IgD-negative memory B cell (primary cell): ENCODE measurements at regions not wholly inside any gene's neighbourhood (a gene's known extent, or its start where the extent isn't known, plus 50 kb on each side); places are given as distances from the start of the nearest gene placed in this dataset.
"Not testable (repeated sequence)": the region's sequence is repeated elsewhere in the genome, so short reads cannot be mapped to it uniquely, and the experiment has no call there.

ENCODE experiments used
- H3K27ac Mint-ChIP-seq, 3 donors: one replicate each; pipeline ENCODE4 v1.8.0; 2020 to 2022; ENCODE audit warnings: mild to moderate bottlenecking in 3 of 3, mixed read lengths in 3 of 3, moderate library complexity in 1 of 3
- H3K27me3 Mint-ChIP-seq: one replicate; pipeline ENCODE4 v1.8.0; 2021; ENCODE audit warnings: mixed read lengths
- H3K36me3 Mint-ChIP-seq: one replicate; pipeline ENCODE4 v1.8.0; 2020; ENCODE audit warnings: mild to moderate bottlenecking, mixed read lengths
- H3K4me1 Mint-ChIP-seq, 3 donors: one replicate each; pipeline ENCODE4 v1.8.0; 2020 to 2022; ENCODE audit warnings: mixed read lengths in 3 of 3, mild to moderate bottlenecking in 1 of 3
- H3K4me3 Mint-ChIP-seq, 4 donors: one replicate each; pipeline ENCODE4 v1.8.0; 2020 to 2022; ENCODE audit warnings: mild to moderate bottlenecking in 4 of 4, mixed read lengths in 4 of 4, moderate library complexity in 3 of 4
- H3K9me3 Mint-ChIP-seq, 3 donors: one replicate each; pipeline ENCODE4 v1.8.0; 2020 to 2021; ENCODE audit warnings: mixed read lengths in 3 of 3, mild to moderate bottlenecking in 1 of 3

DNA sequence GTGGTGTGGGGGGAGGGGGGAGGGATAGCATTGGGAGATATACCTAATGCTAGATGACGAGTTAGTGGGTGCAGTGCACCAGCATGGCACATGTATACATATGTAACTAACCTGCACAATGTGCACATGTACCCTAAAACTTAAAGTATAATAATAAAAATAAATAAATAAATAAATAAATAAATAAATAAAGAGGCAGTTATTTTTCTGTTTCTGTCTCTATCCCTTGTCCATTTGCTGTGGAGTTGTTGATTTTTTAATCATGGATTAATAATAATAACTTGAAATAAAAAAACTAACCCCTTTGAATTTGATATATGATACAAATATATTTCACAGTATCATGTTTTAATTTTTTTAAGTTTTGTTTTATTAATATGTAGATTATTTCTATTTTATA, 53.9 kb upstream of the CD93 start:
- H3K9me3 Mint-ChIP-seq, H3K4me1 Mint-ChIP-seq, H3K36me3 Mint-ChIP-seq, H3K4me3 Mint-ChIP-seq, H3K27me3 Mint-ChIP-seq, H3K27ac Mint-ChIP-seq: not testable (repeated sequence)

DNA sequence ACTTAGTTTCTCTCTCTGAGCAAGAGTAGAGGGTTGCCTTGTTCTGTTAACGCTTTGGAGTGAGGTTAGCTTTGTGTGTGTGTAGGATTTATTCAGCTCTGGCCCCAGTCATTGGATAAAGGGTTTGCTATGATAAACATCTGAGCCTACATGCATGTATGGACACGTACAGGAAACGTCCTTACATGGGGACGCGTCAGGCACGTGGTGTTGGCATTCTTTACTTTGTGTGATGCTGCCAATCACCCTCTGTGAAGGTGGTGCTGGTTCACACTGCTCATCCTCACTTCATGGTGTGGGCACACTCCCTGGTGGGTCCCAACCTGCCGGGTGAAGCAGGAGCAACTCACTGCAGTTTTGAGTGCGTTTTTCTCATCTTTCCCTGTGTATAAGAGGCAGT, 53.4 kb upstream of the CD93 start:
- no peaks in the 10 kb centered on the region for H3K27me3 Mint-ChIP-seq
- no peak overlapping the region for H3K4me3 Mint-ChIP-seq
- no peak overlapping the region for H3K27ac Mint-ChIP-seq

DNA sequence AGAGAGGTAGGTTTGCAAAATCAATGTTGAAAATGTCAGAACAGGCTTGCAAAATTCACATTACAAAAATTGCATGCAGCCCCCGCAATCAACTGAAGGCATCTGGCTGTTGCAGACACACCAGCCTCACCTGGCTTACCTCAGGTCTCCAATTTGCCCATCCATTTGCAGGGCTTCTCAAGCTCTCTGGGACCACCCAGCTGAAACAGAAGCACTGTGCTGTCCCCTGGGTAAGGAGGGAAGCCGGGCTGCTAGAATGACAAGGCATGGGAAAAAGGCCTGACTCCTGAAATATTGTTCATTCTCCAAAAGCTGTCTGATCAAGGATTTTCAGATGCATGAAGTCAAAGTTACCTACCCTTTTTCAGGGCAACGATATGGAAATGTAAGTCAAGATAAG, 52.6 kb upstream of the CD93 start:
- no peak overlapping the region for H3K4me3 Mint-ChIP-seq
- H3K9me3 Mint-ChIP-seq, result no peaks in the 10 kb centered on the region
- no peaks in the 10 kb centered on the region for H3K27me3 Mint-ChIP-seq
- no peaks in the 10 kb centered on the region for H3K36me3 Mint-ChIP-seq
- no peaks in the 10 kb centered on the region for H3K4me1 Mint-ChIP-seq
- no peak overlapping the region for H3K27ac Mint-ChIP-seq

More for the DNA sequence above, 53.4 kb upstream of the CD93 start:
- Mint-ChIP-seq H3K4me1 (no peaks in the 10 kb centered on the region), H3K9me3 (no peaks in the 10 kb centered on the region), H3K36me3 (no peaks in the 10 kb centered on the region)

DNA sequence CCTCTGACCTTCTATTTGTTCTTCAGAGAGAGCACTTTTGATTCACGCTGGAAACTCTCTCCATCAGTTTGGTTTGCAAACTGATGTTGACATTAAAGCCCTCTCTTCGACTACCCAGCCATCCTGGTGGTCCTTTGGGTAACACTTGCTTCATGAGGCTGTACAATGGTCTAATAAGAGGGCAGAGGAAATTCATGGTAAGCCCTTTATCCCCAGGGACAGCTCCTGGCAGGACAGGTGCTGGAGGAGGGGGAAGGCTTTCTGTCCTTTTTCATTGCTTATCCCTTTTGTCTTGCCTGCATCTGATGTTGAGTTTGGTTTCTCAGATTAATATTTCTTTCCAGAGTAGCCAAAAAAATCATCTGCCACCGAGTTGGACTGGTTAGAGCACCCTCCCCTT, 52.1 kb upstream of the CD93 start:
- H3K9me3 Mint-ChIP-seq, result no peaks in the 10 kb centered on the region
- H3K4me1 Mint-ChIP-seq, result no peaks in the 10 kb centered on the region
- no peak overlapping the region for H3K27ac Mint-ChIP-seq
- H3K27me3 Mint-ChIP-seq, result no peaks in the 10 kb centered on the region
- no peak overlapping the region for H3K4me3 Mint-ChIP-seq
- H3K36me3 Mint-ChIP-seq, result no peaks in the 10 kb centered on the region

DNA sequence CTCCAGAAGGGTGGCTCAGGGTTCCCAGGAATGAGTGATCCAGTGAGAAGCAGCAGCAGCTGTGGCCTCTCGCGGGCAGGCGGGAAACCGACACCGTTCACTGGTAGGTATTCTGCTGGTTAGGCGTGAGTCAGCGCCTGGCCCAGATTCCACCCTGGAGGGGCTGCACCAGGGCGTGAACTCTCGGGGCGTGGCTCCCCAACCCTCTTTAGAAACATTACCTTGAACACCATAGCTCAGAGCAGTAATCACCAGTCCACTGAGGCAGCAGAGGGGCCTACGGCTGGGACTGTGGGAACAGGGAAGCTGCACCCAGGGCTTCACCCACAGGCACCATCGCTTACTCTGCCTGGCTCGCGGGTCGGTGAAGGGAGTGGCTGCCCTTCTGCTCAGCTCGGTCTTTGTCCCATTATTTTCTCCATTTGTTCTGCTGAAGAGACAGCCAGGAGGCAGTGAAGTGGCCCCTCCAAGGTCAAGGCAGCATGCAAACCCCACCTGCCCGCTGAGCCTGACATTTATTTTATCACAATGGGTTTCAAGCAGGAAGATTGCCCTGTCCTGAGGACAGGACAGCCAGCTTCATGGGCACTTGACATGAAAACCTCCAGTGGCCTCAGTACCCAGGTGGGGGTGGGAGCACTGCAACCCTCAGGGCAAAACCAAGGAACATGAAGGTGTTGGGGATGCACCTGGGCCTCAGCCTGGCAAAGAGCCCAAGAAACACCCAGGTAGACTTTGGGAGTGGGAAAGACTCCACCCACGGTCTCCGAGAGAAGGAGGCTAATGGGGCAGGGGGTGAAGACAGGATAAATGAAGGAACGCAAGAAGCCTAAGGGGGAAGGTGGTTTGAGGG, 51.0 kb upstream of the CD93 start:
- Mint-ChIP-seq H3K4me3 (no peak overlapping the region), H3K27me3 (no peaks in the 10 kb centered on the region), H3K9me3 (no peaks in the 10 kb centered on the region), H3K36me3 (no peaks in the 10 kb centered on the region), H3K4me1 (no peaks in the 10 kb centered on the region), H3K27ac (no peak overlapping the region)

GRCh38 chr20:23135449-23136420, 49.6 kb upstream of the CD93 start:
- no peak overlapping the region for H3K27ac Mint-ChIP-seq

More at GRCh38 chr20:23135449-23136420, 49.6 kb upstream of the CD93 start:
- no peaks in the 10 kb centered on the region for H3K9me3 Mint-ChIP-seq
- no peaks in the 10 kb centered on the region for H3K4me1 Mint-ChIP-seq
- H3K36me3 Mint-ChIP-seq, result no peaks in the 10 kb centered on the region
- peaks cover 3% of the 10 kb centered on the region for H3K27me3 Mint-ChIP-seq
- no peak overlapping the region for H3K4me3 Mint-ChIP-seq
